Fibroblast of the aortic adventitia (primary cell): ENCODE measurements at regions not wholly inside any gene's neighbourhood (a gene's known extent, or its start where the extent isn't known, plus 50 kb on each side); places are given as distances from the start of the nearest gene placed in this dataset.

ENCODE experiments used
- DNase-seq: peaks from one replicate; pipeline ENCODE4 v3.0.0-alpha.2; 2010; ENCODE audit warnings: low read depth
- H3K4me3 ChIP-seq: 2 replicates; pipeline ENCODE4 v1.5.1; 2011; ENCODE audit warnings: low read depth, mild to moderate bottlenecking, control low read depth, low read length, moderate library complexity
- CTCF ChIP-seq: IDR thresholded peaks from 2 replicates; pipeline ENCODE4 v1.5.1; 2011; ENCODE audit warnings: mild to moderate bottlenecking, low read length, control low read depth, inconsistent platforms; ENCODE audit not compliant: insufficient read depth

- no peak for DNase-seq
- H3K4me3 ChIP-seq = no peak overlapping the region
- TF ChIP-seq CTCF = no peak
Measured at GRCh38 chr5:130805648-130806047, 359.4 kb downstream of the HINT1 start.

GRCh38 chr5:130805036-130805435 is 360.0 kb downstream of the HINT1 start:
- TF ChIP-seq CTCF = no peak
- no peak for DNase-seq
- no peak overlapping the region for H3K4me3 ChIP-seq

GRCh38 chr5:130801963-130802362 is 363.1 kb downstream of the HINT1 start:
- no peak for TF ChIP-seq CTCF
- no peak for DNase-seq
- no peak overlapping the region for H3K4me3 ChIP-seq

- no peak for TF ChIP-seq CTCF
- no peak for DNase-seq
- no peak overlapping the region for H3K4me3 ChIP-seq
Measured at GRCh38 chr5:130799015-130799414, 366.0 kb downstream of the HINT1 start.

- no peak for TF ChIP-seq CTCF
- no peak for DNase-seq
- no peak overlapping the region for H3K4me3 ChIP-seq
Measured at GRCh38 chr5:130797303-130797702, 367.8 kb downstream of the HINT1 start.

- H3K4me3 ChIP-seq = no peak overlapping the region
- DNase-seq = no peak
- no peak for TF ChIP-seq CTCF
Measured at GRCh38 chr5:130796902-130797301, 368.2 kb downstream of the HINT1 start.

GRCh38 chr5:130796032-130796431 is 369.0 kb downstream of the HINT1 start:
- H3K4me3 ChIP-seq = no peak overlapping the region
- TF ChIP-seq CTCF = no peak
- no peak for DNase-seq
